Testis (tissue), 2 donors: ENCODE measurements at regions not wholly inside any gene's neighbourhood (a gene's known extent, or its start where the extent isn't known, plus 50 kb on each side); places are given as distances from the start of the nearest gene placed in this dataset.

Experiments
- DNase-seq: peaks from one replicate; pipeline ENCODE4 v3.0.0-alpha.2; 2019
- H3K27ac ChIP-seq, 2 donors: fragments of 200-600 bp; sonication (generic); one replicate each; pipeline ENCODE4 v1.5.1; 2019
- H3K27me3 ChIP-seq: fragments of 200-600 bp; sonication (generic); one replicate; pipeline ENCODE4 v1.5.1; 2019
- H3K36me3 ChIP-seq: fragments of 200-600 bp; sonication (generic); one replicate; pipeline ENCODE4 v1.5.1; 2017; ENCODE audit warnings: low read depth; ENCODE audit errors: missing control alignments
- H3K4me1 ChIP-seq: fragments of 200-600 bp; sonication (generic); one replicate; pipeline ENCODE4 v1.5.1; 2019
- H3K4me3 ChIP-seq, 2 donors: fragments of 200-600 bp; sonication (generic); one replicate each; pipeline ENCODE4 v1.5.1; 2017 to 2019
- H3K9me3 ChIP-seq: fragments of 200-600 bp; sonication (generic); one replicate; pipeline ENCODE4 v1.5.1; 2017
- CTCF ChIP-seq, 3 experiments: fragments of 450-650 bp in 2 of 3; fragments of 200-600 bp in 1 of 3; sonication (generic) in 1 of 3; IDR thresholded peaks; one replicate each; pipeline ENCODE4 v1.5.1; 2016 to 2019; ENCODE audit warnings: antibody characterized with exemption in 3 of 3, mild to moderate bottlenecking in 2 of 3, moderate library complexity in 1 of 3
- POLR2A ChIP-seq: fragments of 450-650 bp; IDR thresholded peaks from one replicate; pipeline ENCODE4 v1.6.1; 2017; ENCODE audit warnings: antibody characterized with exemption, mild to moderate bottlenecking, moderate library complexity
- WGBS, 2 donors: methylation state at CpG; one replicate each; pipeline ENCODE4 v1.1.5; 2018; 5-methylcytosine and 5-hydroxymethylcytosine counted together
- intact Hi-C: fragments of 100-400 bp; cut with DNase I; formaldehyde crosslinking; loops from one replicate; pipeline ENCODE4 v1.15.1; 2023; ENCODE audit warnings: low total_unique reads

- Histone ChIP-seq H3K4me3 (no peak overlapping the region), H3K27me3 (no peaks in the 10 kb centered on the region), H3K4me1 (no peaks in the 10 kb centered on the region), H3K27ac (no peak overlapping the region), H3K9me3 (no peaks in the 10 kb centered on the region), H3K36me3 (no peaks in the 10 kb centered on the region)
- DNase-seq, result no peak
- intact Hi-C loops, result no loop called here
- 68 to 73% methylated on average over 6 of the region's 6 CpGs for WGBS, 2 donors
- TF ChIP-seq POLR2A, result no peak
- peak in 2 of 3 experiments; percentile 13 to 18 for TF ChIP-seq CTCF (IDR thresholded peaks at IDR 0.05)
Measured at GRCh38 chr4:156677131-156677531, 294.5 kb downstream of the PDGFC start.

GRCh38 chr4:156676116-156676851 is 295.3 kb downstream of the PDGFC start:
- H3K27ac ChIP-seq, result no peak overlapping the region
- intact Hi-C loops, result no loop called here
- WGBS, 2 donors, result 84 to 93% methylated on average over 3 of the region's 3 CpGs
- H3K4me3 ChIP-seq, result no peak overlapping the region
- no peaks in the 10 kb centered on the region for H3K9me3 ChIP-seq
- TF ChIP-seq CTCF (IDR thresholded peaks at IDR 0.05) (no peak), POLR2A (no peak)
- no peaks in the 10 kb centered on the region for H3K27me3 ChIP-seq
- DNase-seq, result no peak
- H3K36me3 ChIP-seq, result no peaks in the 10 kb centered on the region
- no peaks in the 10 kb centered on the region for H3K4me1 ChIP-seq

GRCh38 chr4:156673483-156673882 is 298.1 kb downstream of the PDGFC start:
- Histone ChIP-seq H3K9me3 (no peaks in the 10 kb centered on the region), H3K36me3 (no peaks in the 10 kb centered on the region), H3K27ac (no peak overlapping the region), H3K4me3 (no peak overlapping the region), H3K4me1 (no peaks in the 10 kb centered on the region), H3K27me3 (no peaks in the 10 kb centered on the region)
- TF ChIP-seq CTCF (IDR thresholded peaks at IDR 0.05), result no peak
- TF ChIP-seq POLR2A, result no peak
- 85 to 91% methylated on average over 4 of the region's 4 CpGs for WGBS, 2 donors
- DNase-seq, result no peak
- intact Hi-C loops, result no loop called here

- Histone ChIP-seq H3K27me3 (no peaks in the 10 kb centered on the region), H3K4me3 (no peak overlapping the region), H3K27ac (no peak overlapping the region), H3K4me1 (no peaks in the 10 kb centered on the region), H3K9me3 (no peaks in the 10 kb centered on the region), H3K36me3 (no peaks in the 10 kb centered on the region)
- TF ChIP-seq CTCF (IDR thresholded peaks at IDR 0.05), result no peak
- TF ChIP-seq POLR2A, result no peak
- WGBS, 2 donors, result 64 to 66% methylated on average over 6 of the region's 6 CpGs
- DNase-seq, result no peak
- intact Hi-C loops, result no loop called here
Measured at GRCh38 chr4:156672492-156673305, 298.9 kb downstream of the PDGFC start.
